ENCODE measurements at regions not wholly inside any gene's neighbourhood (a gene's known extent, or its start where the extent isn't known, plus 50 kb on each side); places are given as distances from the start of the nearest gene placed in this dataset.
"Not testable (repeated sequence)": the region's sequence is repeated elsewhere in the genome, so short reads cannot be mapped to it uniquely, and the experiment has no call there.

DNA sequence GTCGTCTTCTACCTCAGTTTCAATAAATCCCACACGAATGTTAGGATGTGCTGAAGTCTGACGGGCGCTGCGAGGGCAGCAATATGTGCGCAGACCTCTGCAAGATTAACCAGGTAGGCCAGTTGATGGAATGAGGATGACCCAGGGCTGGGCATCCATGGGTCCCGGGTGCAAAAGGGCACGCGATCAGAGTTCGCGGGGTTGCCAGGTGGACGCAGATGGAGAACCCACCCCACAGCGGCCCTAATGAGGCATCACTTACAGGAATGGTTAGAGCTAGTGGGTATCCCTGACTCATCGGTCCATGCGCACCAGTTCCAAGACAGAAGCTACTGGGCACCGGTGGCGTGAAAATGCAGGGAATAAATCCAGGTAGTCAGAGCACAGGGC, 2116.0 kb downstream of the TP53TG3F start:
- peaks cover 97% of the 10 kb centered on the region for H3K9me3 ChIP-seq (ENCODE audit: insufficient read depth, low read depth, low read length)

GRCh38 chr16:35585411-35585810, 2126.0 kb downstream of the TP53TG3F start:
- Histone ChIP-seq H3K4me3 (ENCODE audit: low read length) (no peak overlapping the region), H3K27me3 (ENCODE audit: insufficient read depth, low read length) (no peaks in the 10 kb centered on the region), H3K9me3 (ENCODE audit: insufficient read depth, low read depth, low read length) (peaks cover 85% of the 10 kb centered on the region), H3K36me3 (ENCODE audit: insufficient read depth, low read length) (no peaks in the 10 kb centered on the region), H3K27ac (ENCODE audit: low read depth, low read length) (no peak overlapping the region), H3K4me1 (ENCODE audit: insufficient read depth, low read length) (no peaks in the 10 kb centered on the region), H3K9ac (ENCODE audit: low read depth, low read length) (no peak overlapping the region)
- WGBS, result 41% methylated on average over 1 of the region's 1 CpG

More for the DNA sequence above, 2116.0 kb downstream of the TP53TG3F start:
- no peaks in the 10 kb centered on the region for H3K36me3 ChIP-seq (ENCODE audit: insufficient read depth, low read length)
- H3K4me1 ChIP-seq (ENCODE audit: insufficient read depth, low read length), result no peaks in the 10 kb centered on the region
- H3K27me3 ChIP-seq (ENCODE audit: insufficient read depth, low read length), result no peaks in the 10 kb centered on the region
- no peak overlapping the region for H3K4me3 ChIP-seq (ENCODE audit: low read length)
- H3K9ac ChIP-seq (ENCODE audit: low read depth, low read length), result no peak overlapping the region
- WGBS, result 90% methylated on average over 17 of the region's 17 CpGs
- H3K27ac ChIP-seq (ENCODE audit: low read depth, low read length), result no peak overlapping the region

- not testable (repeated sequence) for H3K36me3 ChIP-seq (ENCODE audit: insufficient read depth, low read length); H3K27me3 ChIP-seq (ENCODE audit: insufficient read depth, low read length); H3K4me1 ChIP-seq (ENCODE audit: insufficient read depth, low read length); H3K9ac ChIP-seq (ENCODE audit: low read depth, low read length); H3K27ac ChIP-seq (ENCODE audit: low read depth, low read length); H3K4me3 ChIP-seq (ENCODE audit: low read length)
- H3K9me3 ChIP-seq (ENCODE audit: insufficient read depth, low read depth, low read length), result peaks cover 87% of the 10 kb centered on the region
- 80% methylated on average over 7 of the region's 7 CpGs for WGBS
Observed at GRCh38 chr16:35590913-35591312, 2131.5 kb downstream of the TP53TG3F start.

DNA sequence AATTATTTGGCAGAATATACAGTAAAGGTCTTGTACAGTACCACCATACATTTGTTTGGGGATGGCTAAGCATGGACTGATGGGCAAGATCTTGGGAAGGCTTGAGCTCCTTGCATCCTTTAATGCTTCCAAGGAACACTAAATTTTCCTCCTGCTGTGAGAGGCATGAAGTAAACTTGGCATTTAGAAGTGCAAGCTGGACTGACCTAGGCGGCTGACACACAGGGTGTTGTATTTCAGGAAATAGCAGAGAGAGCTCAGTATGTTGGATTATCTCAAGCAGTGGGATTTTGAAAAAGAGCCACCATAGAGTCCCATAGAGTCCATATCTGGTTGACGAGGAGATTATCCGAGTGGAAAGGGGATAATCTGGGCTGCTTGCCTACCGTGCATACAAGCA, 2137.1 kb downstream of the TP53TG3F start:
- Histone ChIP-seq H3K9ac (ENCODE audit: low read depth, low read length) (no peak overlapping the region), H3K4me1 (ENCODE audit: insufficient read depth, low read length) (no peaks in the 10 kb centered on the region), H3K4me3 (ENCODE audit: low read length) (no peak overlapping the region), H3K27ac (ENCODE audit: low read depth, low read length) (no peak overlapping the region), H3K27me3 (ENCODE audit: insufficient read depth, low read length) (no peaks in the 10 kb centered on the region), H3K9me3 (ENCODE audit: insufficient read depth, low read depth, low read length) (peaks cover 92% of the 10 kb centered on the region), H3K36me3 (ENCODE audit: insufficient read depth, low read length) (no peaks in the 10 kb centered on the region)
- 89% methylated on average over 4 of the region's 4 CpGs for WGBS

DNA sequence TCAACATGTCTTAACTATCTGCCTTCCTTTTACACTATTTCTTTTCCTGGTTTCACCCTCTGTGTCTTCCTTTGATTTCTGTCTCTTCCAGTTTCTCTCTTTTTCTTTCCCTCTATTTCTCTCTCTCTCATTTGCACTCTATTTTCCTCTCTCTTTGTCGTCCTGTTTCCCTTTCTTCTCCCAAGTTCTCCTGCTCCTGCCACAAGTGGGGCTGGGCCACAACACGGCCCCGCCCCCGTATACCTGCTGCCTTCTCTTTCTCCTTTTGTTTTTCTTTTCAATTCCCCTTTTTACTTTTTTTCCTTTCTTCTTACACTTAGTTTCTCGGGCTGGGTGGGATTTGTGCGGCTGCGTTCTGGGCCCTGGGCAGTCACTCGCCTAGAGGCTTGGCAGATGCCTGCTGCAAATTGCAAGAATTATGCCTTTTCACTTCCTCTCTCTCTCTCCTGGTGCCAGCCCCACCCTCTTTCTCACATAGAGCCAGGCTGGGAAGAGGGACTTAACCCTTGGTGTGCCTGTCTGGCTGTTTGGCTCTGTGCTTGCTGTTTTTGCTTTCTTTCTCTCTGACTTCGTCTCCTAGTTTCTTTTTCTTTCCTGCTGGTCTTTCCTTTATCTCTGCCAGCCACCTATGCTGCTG, 2139.4 kb downstream of the TP53TG3F start:
- Histone ChIP-seq H3K4me3 (ENCODE audit: low read length) (no peak overlapping the region), H3K27me3 (ENCODE audit: insufficient read depth, low read length) (no peaks in the 10 kb centered on the region), H3K9ac (ENCODE audit: low read depth, low read length) (no peak overlapping the region), H3K9me3 (ENCODE audit: insufficient read depth, low read depth, low read length) (peaks cover 94% of the 10 kb centered on the region), H3K27ac (ENCODE audit: low read depth, low read length) (no peak overlapping the region), H3K36me3 (ENCODE audit: insufficient read depth, low read length) (no peaks in the 10 kb centered on the region), H3K4me1 (ENCODE audit: insufficient read depth, low read length) (no peaks in the 10 kb centered on the region)
- 80% methylated on average over 9 of the region's 9 CpGs for WGBS

GRCh38 chr16:35599429-35600160, 2140.2 kb downstream of the TP53TG3F start:
- no peaks in the 10 kb centered on the region for H3K4me1 ChIP-seq (ENCODE audit: insufficient read depth, low read length)
- H3K9ac ChIP-seq (ENCODE audit: low read depth, low read length), result no peak overlapping the region
- H3K27ac ChIP-seq (ENCODE audit: low read depth, low read length), result no peak overlapping the region
- no peaks in the 10 kb centered on the region for H3K27me3 ChIP-seq (ENCODE audit: insufficient read depth, low read length)
- peaks cover 92% of the 10 kb centered on the region for H3K9me3 ChIP-seq (ENCODE audit: insufficient read depth, low read depth, low read length)
- no peaks in the 10 kb centered on the region for H3K36me3 ChIP-seq (ENCODE audit: insufficient read depth, low read length)
- 79% methylated on average over 6 of the region's 6 CpGs for WGBS
- H3K4me3 ChIP-seq (ENCODE audit: low read length), result no peak overlapping the region

DNA sequence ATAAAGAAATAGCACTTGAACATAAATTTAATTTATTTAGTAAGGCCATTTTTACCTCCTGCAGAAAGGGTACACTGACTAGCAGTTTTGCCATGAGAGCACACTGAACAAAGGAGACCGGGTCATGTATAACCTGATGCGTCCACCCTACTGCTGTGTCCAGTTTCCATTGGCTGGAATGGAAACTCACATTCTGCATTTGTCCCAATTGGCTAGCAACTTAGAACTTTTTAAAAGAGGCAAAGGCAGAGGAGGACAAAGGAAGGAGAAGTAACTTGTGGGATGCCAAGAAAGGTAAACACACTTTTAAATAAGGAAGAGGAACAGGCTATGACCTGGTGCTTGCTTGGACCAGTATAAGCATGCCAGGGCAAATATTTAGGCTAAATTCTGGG, 2140.7 kb downstream of the TP53TG3F start:
- WGBS, result 89% methylated on average over 2 of the region's 2 CpGs
- H3K9me3 ChIP-seq (ENCODE audit: insufficient read depth, low read depth, low read length), result peaks cover 93% of the 10 kb centered on the region
- not testable (repeated sequence) for H3K4me3 ChIP-seq (ENCODE audit: low read length); H3K27me3 ChIP-seq (ENCODE audit: insufficient read depth, low read length); H3K4me1 ChIP-seq (ENCODE audit: insufficient read depth, low read length); H3K27ac ChIP-seq (ENCODE audit: low read depth, low read length); H3K9ac ChIP-seq (ENCODE audit: low read depth, low read length); H3K36me3 ChIP-seq (ENCODE audit: insufficient read depth, low read length)

- H3K9ac ChIP-seq (ENCODE audit: low read depth, low read length), result no peak overlapping the region
- H3K4me3 ChIP-seq (ENCODE audit: low read length), result no peak overlapping the region
- H3K9me3 ChIP-seq (ENCODE audit: insufficient read depth, low read depth, low read length), result peaks cover 93% of the 10 kb centered on the region
- H3K4me1 ChIP-seq (ENCODE audit: insufficient read depth, low read length), result no peaks in the 10 kb centered on the region
- no peak overlapping the region for H3K27ac ChIP-seq (ENCODE audit: low read depth, low read length)
- no peaks in the 10 kb centered on the region for H3K36me3 ChIP-seq (ENCODE audit: insufficient read depth, low read length)
- H3K27me3 ChIP-seq (ENCODE audit: insufficient read depth, low read length), result no peaks in the 10 kb centered on the region
Observed at GRCh38 chr16:35602116-35602515, 2142.7 kb downstream of the TP53TG3F start.

GRCh38 chr16:35603371-35603770, 2144.0 kb downstream of the TP53TG3F start:
- peaks cover 90% of the 10 kb centered on the region for H3K9me3 ChIP-seq (ENCODE audit: insufficient read depth, low read depth, low read length)
- H3K27me3 ChIP-seq (ENCODE audit: insufficient read depth, low read length); H3K4me1 ChIP-seq (ENCODE audit: insufficient read depth, low read length); H3K27ac ChIP-seq (ENCODE audit: low read depth, low read length); H3K36me3 ChIP-seq (ENCODE audit: insufficient read depth, low read length); H3K4me3 ChIP-seq (ENCODE audit: low read length); H3K9ac ChIP-seq (ENCODE audit: low read depth, low read length): not testable (repeated sequence)
- 96% methylated on average over 5 of the region's 5 CpGs for WGBS

GRCh38 chr16:35605921-35606320, 2146.5 kb downstream of the TP53TG3F start:
- H3K4me3 ChIP-seq (ENCODE audit: low read length), result no peak overlapping the region
- peaks cover 67% of the 10 kb centered on the region for H3K9me3 ChIP-seq (ENCODE audit: insufficient read depth, low read depth, low read length)
- H3K36me3 ChIP-seq (ENCODE audit: insufficient read depth, low read length), result no peaks in the 10 kb centered on the region
- no peaks in the 10 kb centered on the region for H3K4me1 ChIP-seq (ENCODE audit: insufficient read depth, low read length)
- no peaks in the 10 kb centered on the region for H3K27me3 ChIP-seq (ENCODE audit: insufficient read depth, low read length)
- no peak overlapping the region for H3K9ac ChIP-seq (ENCODE audit: low read depth, low read length)
- WGBS, result no CpG with 5 or more reads among the region's 1 CpG
- H3K27ac ChIP-seq (ENCODE audit: low read depth, low read length), result no peak overlapping the region

- H3K9ac ChIP-seq (ENCODE audit: low read depth, low read length); H3K4me3 ChIP-seq (ENCODE audit: low read length); H3K36me3 ChIP-seq (ENCODE audit: insufficient read depth, low read length); H3K27me3 ChIP-seq (ENCODE audit: insufficient read depth, low read length); H3K27ac ChIP-seq (ENCODE audit: low read depth, low read length); H3K4me1 ChIP-seq (ENCODE audit: insufficient read depth, low read length): not testable (repeated sequence)
- H3K9me3 ChIP-seq (ENCODE audit: insufficient read depth, low read depth, low read length), result peaks cover 44% of the 10 kb centered on the region
- WGBS, result 100% methylated on average over 1 of the region's 2 CpGs
Observed at GRCh38 chr16:35614883-35615282, 2155.5 kb downstream of the TP53TG3F start.

- H3K9me3 ChIP-seq (ENCODE audit: insufficient read depth, low read depth, low read length), result peaks cover 73% of the 10 kb centered on the region
- H3K4me3 ChIP-seq (ENCODE audit: low read length); H3K36me3 ChIP-seq (ENCODE audit: insufficient read depth, low read length); H3K27me3 ChIP-seq (ENCODE audit: insufficient read depth, low read length); H3K4me1 ChIP-seq (ENCODE audit: insufficient read depth, low read length); H3K9ac ChIP-seq (ENCODE audit: low read depth, low read length); H3K27ac ChIP-seq (ENCODE audit: low read depth, low read length): not testable (repeated sequence)
Observed at GRCh38 chr16:35619176-35619575, 2159.8 kb downstream of the TP53TG3F start.
